B cell (primary cell): ENCODE measurements at regions not wholly inside any gene's neighbourhood (a gene's known extent, or its start where the extent isn't known, plus 50 kb on each side); places are given as distances from the start of the nearest gene placed in this dataset.

Experiments
- ATAC-seq: fragments of 200-7000 bp; cut with Tn5 transposase; one replicate; pipeline ENCODE4 v1.10.0; 2021; ENCODE audit warnings: low read depth, mild to moderate bottlenecking, moderate number of reproducible peaks, moderate library complexity
- CTCF ChIA-PET: fragments of 350-600 bp; sonication (Branson Sonifier 250); formaldehyde crosslinking; loops from one replicate; lab custom pipeline; 2021; ENCODE audit warnings: antibody characterized with exemption, inconsistent platforms; lab: Charles Lee
- POLR2A ChIA-PET: fragments of 350-600 bp; sonication (Branson Sonifier 250); formaldehyde crosslinking; loops from one replicate; lab custom pipeline; 2021; ENCODE audit warnings: antibody characterized with exemption; lab: Charles Lee
- DNase-seq: peaks from one replicate; pipeline ENCODE4 v3.0.0; 2013
- H2AFZ ChIP-seq: 2 replicates; pipeline ENCODE4 v1.6.1; 2012; ENCODE audit warnings: mild to moderate bottlenecking, low read depth, low read length; ENCODE audit not compliant: insufficient read depth, poor library complexity, severe bottlenecking
- H3K27ac ChIP-seq, 2 donors: 1 replicate in 1 of 2; 2 replicates in 1 of 2; pipeline ENCODE4 v1.5.1; 2012 to 2013; ENCODE audit warnings: low read length in 2 of 2, mild to moderate bottlenecking in 2 of 2, moderate library complexity in 1 of 2
- H3K27me3 ChIP-seq, 4 experiments: fragments of 200-600 bp in 1 of 4; sonication (generic) in 1 of 4; replicated peaks in 1 of 4; 1 replicate in 2 of 4; 2 replicates in 2 of 4; pipeline versions ENCODE4 v1.6.1 to v1.7.0; 2013 to 2016; ENCODE audit warnings: low read length in 3 of 4, mild to moderate bottlenecking in 2 of 4, mixed read lengths in 1 of 4, moderate library complexity in 1 of 4; ENCODE audit not compliant: insufficient read depth in 4 of 4, control insufficient read depth in 3 of 4; ENCODE audit errors: control extremely low read depth in 1 of 4
- H3K36me3 ChIP-seq, 2 experiments: replicated peaks in 1 of 2; 1 replicate in 1 of 2; 2 replicates in 1 of 2; pipeline versions ENCODE4 v1.6.1 to v1.7.1; 2013; ENCODE audit warnings: low read length in 1 of 2; ENCODE audit not compliant: insufficient read depth in 2 of 2, control insufficient read depth in 1 of 2; ENCODE audit errors: control extremely low read depth in 1 of 2, extremely low read depth in 1 of 2
- H3K4me1 ChIP-seq, 2 donors: fragments of 200-600 bp in 1 of 2; sonication (generic) in 1 of 2; 1 replicate in 1 of 2; 2 replicates in 1 of 2; pipeline versions ENCODE4 v1.5.1 to v1.6.1; 2013 to 2017; ENCODE audit warnings: low read length in 2 of 2; ENCODE audit not compliant: control insufficient read depth in 2 of 2, insufficient read depth in 2 of 2
- H3K4me2 ChIP-seq: replicated peaks from 2 replicates; pipeline ENCODE3; 2012; ENCODE audit warnings: mild to moderate bottlenecking, low read depth, low read length; ENCODE audit not compliant: poor library complexity, severe bottlenecking
- H3K4me3 ChIP-seq, 5 experiments: fragments of 200-600 bp in 1 of 5; sonication (generic) in 1 of 5; 1 replicate in 3 of 5; 2 replicates in 2 of 5; pipeline versions ENCODE4 v1.5.1 to v1.7.0; 2011 to 2016; ENCODE audit warnings: low read length in 4 of 5, mild to moderate bottlenecking in 4 of 5, low read depth in 2 of 5, control low read depth in 1 of 5, moderate library complexity in 1 of 5; ENCODE audit not compliant: insufficient read depth in 1 of 5; ENCODE audit errors: control extremely low read depth in 1 of 5, extremely low read depth in 1 of 5
- H3K79me2 ChIP-seq: fragments of 200-600 bp; sonication (generic); one replicate; pipeline ENCODE4 v1.6.0; 2016; ENCODE audit warnings: low read length; ENCODE audit not compliant: control insufficient read depth, insufficient read depth
- H3K9ac ChIP-seq: fragments of 200-600 bp; sonication (generic); 2 replicates; pipeline ENCODE4 v1.6.1; 2017; ENCODE audit warnings: mild to moderate bottlenecking, low read length, moderate library complexity
- H3K9me3 ChIP-seq, 3 donors: one replicate each; pipeline versions ENCODE4 v1.6.1 to v1.7.1; 2013; ENCODE audit warnings: low read length in 2 of 3; ENCODE audit not compliant: control insufficient read depth in 2 of 3, insufficient read depth in 1 of 3; ENCODE audit errors: control extremely low read depth in 1 of 3
- H4K20me1 ChIP-seq: 2 replicates; pipeline ENCODE4 v1.6.0; 2012; ENCODE audit warnings: mild to moderate bottlenecking, low read length; ENCODE audit not compliant: insufficient read depth, control insufficient read depth, poor library complexity, severe bottlenecking
- H3K27ac Mint-ChIP-seq: one replicate; pipeline ENCODE4 v1.8.0; 2021; ENCODE audit warnings: mixed read lengths
- H3K27me3 Mint-ChIP-seq: one replicate; pipeline ENCODE4 v1.8.0; 2021; ENCODE audit warnings: mixed read lengths
- H3K4me1 Mint-ChIP-seq: one replicate; pipeline ENCODE4 v1.8.0; 2021; ENCODE audit warnings: mixed read lengths
- H3K4me3 Mint-ChIP-seq: one replicate; pipeline ENCODE4 v1.8.0; 2021; ENCODE audit warnings: mixed read lengths
- H3K9me3 Mint-ChIP-seq: one replicate; pipeline ENCODE4 v1.8.0; 2022; ENCODE audit warnings: mixed read lengths; ENCODE audit not compliant: insufficient read depth
- CTCF ChIP-seq: fragments of 200-600 bp; IDR thresholded peaks from one replicate; pipeline ENCODE4 v1.8.0; 2022; ENCODE audit warnings: antibody characterized with exemption, mild to moderate bottlenecking
- EZH2 ChIP-seq: IDR thresholded peaks from 2 replicates; pipeline ENCODE4 v1.6.1; 2012; ENCODE audit warnings: borderline replicate concordance, low read depth, mild to moderate bottlenecking, moderate library complexity, low read length; ENCODE audit not compliant: insufficient read depth, poor library complexity, severe bottlenecking
- WGBS: methylation state at CpG from one replicate; pipeline ENCODE4 v1.1.5; 2013; ENCODE audit warnings: missing lambda C conversion rate; ENCODE audit not compliant: insufficient coverage; 5-methylcytosine and 5-hydroxymethylcytosine counted together
- intact Hi-C: fragments of 100-400 bp; cut with micrococcal nuclease; formaldehyde crosslinking; loops from one replicate; pipeline ENCODE4 v1.10.0; 2022

- Histone ChIP-seq H3K79me2 (no peaks in the 10 kb centered on the region), H3K9me3 (no peaks in the 10 kb centered on the region), H3K4me2 (no peak overlapping the region), H3K4me1 (peaks cover 9 to 11% of the 10 kb centered on the region in 2 donors), H3K36me3 (no peaks in the 10 kb centered on the region), H4K20me1 (no peaks in the 10 kb centered on the region), H3K27me3 (peaks cover 0 to 2% (median 0%) of the 10 kb centered on the region in 4 experiments), H3K4me3 (no peak overlapping the region), H2AFZ (no peak overlapping the region), H3K27ac (no peak overlapping the region), H3K9ac (no peak overlapping the region)
- CTCF ChIA-PET = interaction anchor here (1.1 kb wide), 1 partner anchor 20 kb away, joined by 4 read pairs; no protein-coding TSS in a partner anchor
- no peak for ATAC-seq
- no peak for TF ChIP-seq EZH2
- no peak for TF ChIP-seq CTCF
- Mint-ChIP-seq H3K27ac (no peak overlapping the region), H3K4me1 (peaks cover 11% of the 10 kb centered on the region), H3K4me3 (no peak overlapping the region), H3K27me3 (peaks cover 4% of the 10 kb centered on the region), H3K9me3 (no peaks in the 10 kb centered on the region)
- POLR2A ChIA-PET = interaction anchor here (0.7 kb wide), 1 partner anchor 80 kb away, joined by 5 read pairs; no protein-coding TSS in a partner anchor
- intact Hi-C loops = no loop called here
- DNase-seq = no peak
- WGBS = 90% methylated on average over 11 of the region's 12 CpGs
Observed at GRCh38 chr16:85500220-85500619, 112.9 kb upstream of the GSE1 start.

GRCh38 chr16:85501900-85502299 is 111.2 kb upstream of the GSE1 start:
- Histone ChIP-seq H3K27ac (no peak overlapping the region), H3K36me3 (no peaks in the 10 kb centered on the region), H3K79me2 (no peaks in the 10 kb centered on the region), H3K4me3 (no peak overlapping the region), H3K4me2 (no peak overlapping the region), H3K4me1 (peaks cover 9 to 11% of the 10 kb centered on the region in 2 donors), H3K27me3 (peaks cover 0 to 2% (median 0%) of the 10 kb centered on the region in 4 experiments), H3K9me3 (no peaks in the 10 kb centered on the region), H4K20me1 (no peaks in the 10 kb centered on the region), H2AFZ (no peak overlapping the region), H3K9ac (no peak overlapping the region)
- Mint-ChIP-seq H3K27me3 (peaks cover 4% of the 10 kb centered on the region), H3K4me1 (peaks cover 11% of the 10 kb centered on the region), H3K4me3 (no peak overlapping the region), H3K9me3 (no peaks in the 10 kb centered on the region), H3K27ac (no peak overlapping the region)
- ChIA-PET CTCF (interaction anchor here (1.0 kb wide), 1 partner anchor 11 kb away, joined by 3 read pairs; no protein-coding TSS in a partner anchor), POLR2A (no interaction called here)
- DNase-seq = no peak
- no peak for TF ChIP-seq CTCF
- no peak for TF ChIP-seq EZH2
- intact Hi-C loops = no loop called here
- ATAC-seq = no peak
- WGBS = 92% methylated on average over 11 of the region's 11 CpGs
